ENCODE measurements at regions not wholly inside any gene's neighbourhood (a gene's known extent, or its start where the extent isn't known, plus 50 kb on each side); places are given as distances from the start of the nearest gene placed in this dataset.

GRCh38 chr3:76365275-76365674, 579.9 kb upstream of the ZNF717 start:
- Histone ChIP-seq H3K36me3 (no peaks in the 10 kb centered on the region), H3K4me1 (replicated peaks) (no peaks in the 10 kb centered on the region), H3K9me3 (replicated peaks) (no peaks in the 10 kb centered on the region), H3K4me3 (no peak overlapping the region), H3K27me3 (replicated peaks) (no peaks in the 10 kb centered on the region), H3K27ac (no peak overlapping the region)
- no peak for DNase-seq (ENCODE audit: low read depth in 1 of 2, low spot score in 2 of 2)

GRCh38 chr3:76367281-76367680, 581.9 kb upstream of the ZNF717 start:
- Histone ChIP-seq H3K4me3 (no peak overlapping the region), H3K9me3 (replicated peaks) (no peaks in the 10 kb centered on the region), H3K27ac (no peak overlapping the region), H3K36me3 (no peaks in the 10 kb centered on the region), H3K27me3 (replicated peaks) (no peaks in the 10 kb centered on the region), H3K4me1 (replicated peaks) (no peaks in the 10 kb centered on the region)
- DNase-seq (ENCODE audit: low read depth in 1 of 2, low spot score in 2 of 2) = no peak

- no peaks in the 10 kb centered on the region for H3K4me1 ChIP-seq (replicated peaks)
- no peak for DNase-seq (ENCODE audit: low read depth in 1 of 2, low spot score in 2 of 2)
- H3K27me3 ChIP-seq (replicated peaks) = no peaks in the 10 kb centered on the region
- H3K4me3 ChIP-seq = no peak overlapping the region
- H3K9me3 ChIP-seq (replicated peaks) = no peaks in the 10 kb centered on the region
- no peaks in the 10 kb centered on the region for H3K36me3 ChIP-seq
- no peak overlapping the region for H3K27ac ChIP-seq
These were observed 583.8 kb upstream of the ZNF717 start for GRCh38 chr3:76369170-76369569.

DNA sequence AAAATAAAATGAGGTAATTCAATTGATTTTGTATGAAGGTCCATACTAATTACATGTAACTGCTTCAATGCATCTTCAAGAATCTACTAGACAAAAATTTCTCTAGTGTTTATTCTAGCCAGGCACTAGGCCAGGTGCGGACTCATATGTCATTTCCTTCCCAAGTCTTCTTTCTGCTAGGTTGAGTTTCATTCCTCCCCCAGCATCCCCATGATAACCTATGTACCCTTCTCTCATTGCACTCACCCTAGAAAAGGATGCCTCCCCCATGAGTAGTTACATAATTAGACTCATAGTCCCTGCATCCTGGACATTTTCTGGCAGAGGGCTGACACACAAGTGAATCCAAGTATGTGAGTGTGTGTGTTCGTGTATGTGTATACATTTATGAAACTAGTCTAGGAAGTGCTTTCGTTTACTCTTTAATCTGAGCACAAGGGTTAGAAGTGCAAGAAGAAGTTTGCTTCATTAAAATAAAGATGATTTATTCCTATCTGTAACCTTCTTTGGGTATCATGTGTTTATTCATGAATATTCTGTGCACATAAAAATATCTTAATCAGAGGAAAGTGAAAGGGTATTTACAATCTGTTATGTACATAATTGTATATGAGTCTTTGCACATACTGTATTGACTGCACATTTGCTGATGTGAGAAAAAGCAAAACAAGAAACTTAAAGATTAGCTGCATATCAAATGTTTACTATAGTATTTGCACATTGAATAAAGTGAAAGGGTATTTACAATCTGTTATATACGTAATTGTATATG, 585.6 kb upstream of the ZNF717 start:
- Histone ChIP-seq H3K9me3 (replicated peaks) (no peaks in the 10 kb centered on the region), H3K27me3 (replicated peaks) (no peaks in the 10 kb centered on the region), H3K4me1 (replicated peaks) (no peaks in the 10 kb centered on the region), H3K36me3 (no peaks in the 10 kb centered on the region), H3K4me3 (no peak overlapping the region), H3K27ac (no peak overlapping the region)
- DNase-seq (ENCODE audit: low read depth in 1 of 2, low spot score in 2 of 2) = no peak

DNA sequence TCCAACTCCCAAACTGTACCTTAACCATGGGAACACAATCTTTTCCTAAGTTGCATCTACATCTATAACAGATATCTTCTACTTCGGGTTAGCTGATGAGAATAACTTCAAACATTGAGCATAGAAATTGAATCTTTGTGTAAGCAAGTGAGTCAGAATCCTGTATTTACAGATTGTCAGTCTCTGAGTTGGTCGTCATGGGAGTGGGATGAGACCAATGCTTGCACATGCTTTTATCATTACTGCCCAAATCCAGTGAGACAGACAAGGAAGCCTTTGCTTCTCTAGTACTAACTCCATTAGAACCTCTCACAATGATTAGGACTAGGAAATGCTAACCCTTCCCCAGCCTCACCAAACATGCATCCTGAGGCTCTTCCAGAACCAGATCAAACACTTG, 587.1 kb upstream of the ZNF717 start:
- Histone ChIP-seq H3K9me3 (replicated peaks) (no peaks in the 10 kb centered on the region), H3K27me3 (replicated peaks) (no peaks in the 10 kb centered on the region), H3K4me1 (replicated peaks) (no peaks in the 10 kb centered on the region), H3K36me3 (no peaks in the 10 kb centered on the region), H3K27ac (no peak overlapping the region), H3K4me3 (no peak overlapping the region)
- no peak for DNase-seq (ENCODE audit: low read depth in 1 of 2, low spot score in 2 of 2)

GRCh38 chr3:76377074-76377473, 591.7 kb upstream of the ZNF717 start:
- no peak for DNase-seq (ENCODE audit: low read depth in 1 of 2, low spot score in 2 of 2)
- H3K36me3 ChIP-seq = no peaks in the 10 kb centered on the region
- H3K27me3 ChIP-seq (replicated peaks) = no peaks in the 10 kb centered on the region
- H3K4me3 ChIP-seq = no peak overlapping the region
- no peaks in the 10 kb centered on the region for H3K9me3 ChIP-seq (replicated peaks)
- H3K27ac ChIP-seq = no peak overlapping the region
- H3K4me1 ChIP-seq (replicated peaks) = no peaks in the 10 kb centered on the region

- H3K4me3 ChIP-seq = no peak overlapping the region
- no peaks in the 10 kb centered on the region for H3K36me3 ChIP-seq
- H3K27ac ChIP-seq = no peak overlapping the region
- DNase-seq (ENCODE audit: low read depth in 1 of 2, low spot score in 2 of 2) = no peak
- no peaks in the 10 kb centered on the region for H3K27me3 ChIP-seq (replicated peaks)
- H3K4me1 ChIP-seq (replicated peaks) = no peaks in the 10 kb centered on the region
- H3K9me3 ChIP-seq (replicated peaks) = no peaks in the 10 kb centered on the region
These were observed 593.4 kb upstream of the ZNF717 start for GRCh38 chr3:76378789-76379188.

DNA sequence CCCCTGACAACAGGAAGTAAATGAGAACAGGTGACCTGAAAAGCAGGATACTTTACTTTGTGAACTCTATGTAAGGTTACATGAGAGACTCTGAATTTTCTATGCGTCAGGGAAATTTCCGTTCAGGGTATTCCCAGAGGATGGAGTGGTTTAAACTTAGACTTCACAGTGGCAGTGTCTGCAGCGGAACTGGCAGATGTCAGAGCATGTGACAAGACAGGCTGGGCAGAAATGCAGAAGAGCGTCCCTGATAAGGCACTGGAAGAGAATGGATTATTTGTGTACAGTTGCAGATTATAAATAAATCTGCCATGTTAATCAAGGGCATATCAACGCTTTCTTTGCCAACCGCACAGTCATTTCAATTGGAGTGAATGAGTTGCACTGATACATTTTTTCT, 598.4 kb upstream of the ZNF717 start:
- H3K9me3 ChIP-seq (replicated peaks) = no peaks in the 10 kb centered on the region
- no peak for DNase-seq (ENCODE audit: low read depth in 1 of 2, low spot score in 2 of 2)
- H3K27ac ChIP-seq = no peak overlapping the region
- H3K36me3 ChIP-seq = no peaks in the 10 kb centered on the region
- H3K4me1 ChIP-seq (replicated peaks) = no peaks in the 10 kb centered on the region
- H3K4me3 ChIP-seq = no peak overlapping the region
- no peaks in the 10 kb centered on the region for H3K27me3 ChIP-seq (replicated peaks)

- no peaks in the 10 kb centered on the region for H3K27me3 ChIP-seq (replicated peaks)
- H3K27ac ChIP-seq = no peak overlapping the region
- DNase-seq (ENCODE audit: low read depth in 1 of 2, low spot score in 2 of 2) = no peak
- no peaks in the 10 kb centered on the region for H3K4me1 ChIP-seq (replicated peaks)
- no peaks in the 10 kb centered on the region for H3K9me3 ChIP-seq (replicated peaks)
- no peak overlapping the region for H3K4me3 ChIP-seq
- H3K36me3 ChIP-seq = no peaks in the 10 kb centered on the region
These were observed 601.7 kb upstream of the ZNF717 start for GRCh38 chr3:76387000-76387399.

- Histone ChIP-seq H3K9me3 (replicated peaks) (no peaks in the 10 kb centered on the region), H3K36me3 (no peaks in the 10 kb centered on the region), H3K4me3 (no peak overlapping the region), H3K27ac (no peak overlapping the region), H3K4me1 (replicated peaks) (no peaks in the 10 kb centered on the region), H3K27me3 (replicated peaks) (no peaks in the 10 kb centered on the region)
- DNase-seq (ENCODE audit: low read depth in 1 of 2, low spot score in 2 of 2) = no peak
These were observed 614.8 kb upstream of the ZNF717 start for GRCh38 chr3:76400141-76400540.

DNA sequence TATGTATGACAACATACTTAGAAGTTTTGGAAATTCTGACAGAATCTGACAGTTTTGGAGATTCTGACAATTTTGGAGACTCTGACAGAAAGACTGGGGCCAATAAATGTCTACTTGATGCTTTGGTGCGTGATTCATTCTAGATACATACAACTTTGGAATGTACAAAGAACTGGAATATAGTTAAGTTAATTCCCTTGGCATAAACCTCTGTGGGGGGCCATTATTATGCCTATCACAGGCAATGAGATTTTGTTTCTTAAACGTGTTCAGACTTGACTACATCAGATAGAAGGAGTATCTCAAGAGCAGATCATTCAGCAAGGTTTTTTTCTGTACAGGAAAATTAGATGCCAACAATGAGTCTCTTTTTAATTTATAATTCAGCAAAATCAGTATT, 617.6 kb upstream of the ZNF717 start:
- Histone ChIP-seq H3K27me3 (replicated peaks) (no peaks in the 10 kb centered on the region), H3K9me3 (replicated peaks) (no peaks in the 10 kb centered on the region), H3K36me3 (no peaks in the 10 kb centered on the region), H3K27ac (no peak overlapping the region), H3K4me1 (replicated peaks) (no peaks in the 10 kb centered on the region), H3K4me3 (no peak overlapping the region)
- DNase-seq (ENCODE audit: low read depth in 1 of 2, low spot score in 2 of 2) = no peak

DNA sequence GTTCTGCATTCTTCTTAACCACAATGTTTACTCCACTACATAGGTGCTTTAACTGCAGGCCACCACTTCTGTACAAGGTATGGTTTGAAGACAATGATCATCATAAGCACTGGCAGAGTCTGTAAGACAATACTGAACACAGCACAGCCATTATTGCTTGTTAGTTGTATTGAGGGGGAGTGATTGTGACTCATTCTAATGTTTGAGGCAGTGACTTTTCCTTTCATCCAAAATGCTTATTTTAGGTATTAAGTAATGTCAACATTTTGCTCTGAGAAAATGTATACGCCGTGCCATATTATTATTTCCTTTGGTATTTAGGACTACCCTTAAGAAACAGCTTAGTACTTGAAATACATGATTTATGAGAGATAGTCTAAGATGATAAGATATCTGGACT, 618.2 kb upstream of the ZNF717 start:
- DNase-seq (ENCODE audit: low read depth in 1 of 2, low spot score in 2 of 2) = no peak
- no peaks in the 10 kb centered on the region for H3K4me1 ChIP-seq (replicated peaks)
- no peak overlapping the region for H3K27ac ChIP-seq
- H3K27me3 ChIP-seq (replicated peaks) = no peaks in the 10 kb centered on the region
- no peaks in the 10 kb centered on the region for H3K9me3 ChIP-seq (replicated peaks)
- no peaks in the 10 kb centered on the region for H3K36me3 ChIP-seq
- no peak overlapping the region for H3K4me3 ChIP-seq

DNA sequence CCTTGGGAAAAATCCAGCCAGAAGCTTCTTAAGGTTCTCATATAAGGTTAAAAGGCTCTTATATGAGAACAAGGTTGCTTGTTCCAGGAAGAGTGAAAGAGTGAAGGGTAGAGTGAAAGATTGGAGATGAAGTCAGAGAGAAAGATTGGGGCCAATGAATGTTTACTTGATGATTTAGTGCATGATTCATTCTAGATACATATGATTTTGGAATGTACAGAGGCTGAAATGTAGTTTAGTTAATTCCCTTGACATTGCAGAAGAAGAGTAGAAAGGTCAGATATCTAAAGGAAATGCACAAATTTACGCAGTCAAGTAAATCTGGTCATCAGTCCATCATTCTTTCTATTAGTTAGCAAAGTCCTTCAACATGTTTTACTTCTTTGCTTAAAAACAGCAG, 619.8 kb upstream of the ZNF717 start:
- H3K27me3 ChIP-seq (replicated peaks) = no peaks in the 10 kb centered on the region
- no peak for DNase-seq (ENCODE audit: low read depth in 1 of 2, low spot score in 2 of 2)

GRCh38 chr3:76410762-76411281, 625.5 kb upstream of the ZNF717 start:
- H3K27me3 ChIP-seq (replicated peaks) = no peaks in the 10 kb centered on the region
- no peak overlapping the region for H3K27ac ChIP-seq
- H3K36me3 ChIP-seq = no peaks in the 10 kb centered on the region
- DNase-seq (ENCODE audit: low read depth in 1 of 2, low spot score in 2 of 2) = no peak
- no peak overlapping the region for H3K4me3 ChIP-seq
- H3K4me1 ChIP-seq (replicated peaks) = no peaks in the 10 kb centered on the region
- no peaks in the 10 kb centered on the region; the same call in 1 of the 2 replicates for H3K9me3 ChIP-seq (replicated peaks)

More for the DNA sequence above, 619.8 kb upstream of the ZNF717 start:
- Histone ChIP-seq H3K27ac (no peak overlapping the region), H3K4me1 (replicated peaks) (no peaks in the 10 kb centered on the region), H3K9me3 (replicated peaks) (no peaks in the 10 kb centered on the region; the same call in 1 of the 2 replicates), H3K4me3 (no peak overlapping the region), H3K36me3 (no peaks in the 10 kb centered on the region)

GRCh38 chr3:76415384-76415783, 624.5 kb upstream of the ROBO2 start:
- H3K4me3 ChIP-seq = no peak overlapping the region
- no peak overlapping the region for H3K27ac ChIP-seq
- H3K9me3 ChIP-seq (replicated peaks) = no peaks in the 10 kb centered on the region
- H3K4me1 ChIP-seq (replicated peaks) = no peaks in the 10 kb centered on the region
- H3K27me3 ChIP-seq (replicated peaks) = no peaks in the 10 kb centered on the region
- H3K36me3 ChIP-seq = no peaks in the 10 kb centered on the region
- DNase-seq (ENCODE audit: low read depth in 1 of 2, low spot score in 2 of 2) = no peak

Data from SJSA1 (cell line).